ENCODE measurements at regions not wholly inside any gene's neighbourhood (a gene's known extent, or its start where the extent isn't known, plus 50 kb on each side); places are given as distances from the start of the nearest gene placed in this dataset.

DNA sequence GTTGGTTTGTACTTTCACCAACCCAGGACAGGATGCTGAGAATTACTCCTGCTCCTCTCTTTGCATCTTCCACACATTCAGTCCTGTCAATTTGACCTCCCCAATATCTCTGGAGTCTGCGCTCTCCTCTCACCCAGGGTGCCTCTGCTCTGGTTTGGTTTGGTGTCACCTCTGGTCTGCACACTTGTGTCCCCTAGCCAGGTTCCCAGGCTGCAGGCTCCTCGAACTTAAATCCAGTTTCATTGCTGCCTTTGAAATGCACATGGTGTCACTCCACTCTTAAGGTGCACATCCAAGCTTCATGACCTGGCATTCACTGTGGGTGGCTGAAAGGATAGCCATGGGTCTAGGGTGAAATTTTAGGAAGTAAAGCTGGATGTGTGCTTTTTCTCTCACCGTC lies 271.6 kb downstream of the RPS24 start:
- DNase-seq (ENCODE audit: low read depth), result no peak
- no peak overlapping the region for H3K4me3 ChIP-seq (ENCODE audit: low read depth, low read length)
- no peak for TF ChIP-seq CTCF (IDR thresholded peaks at IDR 0.05; ENCODE audit: insufficient read depth, low read depth, low read length, missing control alignments)

DNA sequence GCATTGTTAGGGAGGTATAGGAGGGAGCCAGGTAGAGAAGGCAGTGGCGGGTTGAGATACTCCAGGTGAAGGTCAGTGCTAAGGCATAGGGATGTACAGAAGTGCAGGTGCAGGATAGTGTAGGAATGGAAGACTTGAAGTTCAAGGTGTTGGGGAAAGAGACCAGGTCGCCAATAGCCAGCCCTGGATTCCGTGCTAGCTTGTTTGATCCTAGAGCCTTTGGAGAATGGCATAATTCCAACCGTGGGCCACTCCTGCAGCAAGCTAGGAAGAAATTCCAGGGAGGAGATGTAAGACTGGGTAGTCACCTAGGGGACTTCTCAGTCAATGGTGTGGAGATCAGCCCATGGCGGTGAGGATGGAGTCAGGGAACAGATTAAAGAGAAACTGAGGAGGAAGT lies 272.7 kb downstream of the RPS24 start:
- H3K4me3 ChIP-seq (ENCODE audit: low read depth, low read length), result no peak overlapping the region
- DNase-seq (ENCODE audit: low read depth), result no peak
- no peak for TF ChIP-seq CTCF (IDR thresholded peaks at IDR 0.05; ENCODE audit: insufficient read depth, low read depth, low read length, missing control alignments)

DNA sequence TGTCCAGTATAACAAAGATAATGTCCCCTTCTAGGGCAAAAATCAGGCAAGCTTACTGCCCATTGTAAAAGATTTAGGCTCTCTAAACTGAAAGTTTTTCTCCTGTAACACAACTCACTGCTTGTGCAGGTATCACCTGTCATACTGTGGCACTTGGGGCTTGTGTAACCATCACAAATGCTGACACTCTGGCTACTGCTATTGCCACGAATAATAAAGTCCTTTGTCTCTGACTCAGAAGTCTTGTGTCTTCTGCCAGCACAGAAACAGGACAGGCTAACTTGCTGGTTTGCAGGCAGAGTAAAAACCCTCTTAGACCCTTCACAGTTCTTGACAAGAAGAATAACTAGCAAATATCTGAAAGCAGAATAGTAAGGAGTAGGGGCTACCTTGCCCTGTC lies 273.9 kb downstream of the RPS24 start:
- no peak overlapping the region for H3K4me3 ChIP-seq (ENCODE audit: low read depth, low read length)
- no peak for DNase-seq (ENCODE audit: low read depth)
- TF ChIP-seq CTCF (IDR thresholded peaks at IDR 0.05; ENCODE audit: insufficient read depth, low read depth, low read length, missing control alignments), result no peak

GRCh38 chr10:78309536-78310237 lies 276.0 kb downstream of the RPS24 start:
- H3K4me3 ChIP-seq (ENCODE audit: low read depth, low read length), result no peak overlapping the region
- no peak for TF ChIP-seq CTCF (IDR thresholded peaks at IDR 0.05; ENCODE audit: insufficient read depth, low read depth, low read length, missing control alignments)
- no peak for DNase-seq (ENCODE audit: low read depth)

GRCh38 chr10:78310481-78311080 lies 276.9 kb downstream of the RPS24 start:
- TF ChIP-seq CTCF (IDR thresholded peaks at IDR 0.05; ENCODE audit: insufficient read depth, low read depth, low read length, missing control alignments), result no peak
- no peak for DNase-seq (ENCODE audit: low read depth)

DNA sequence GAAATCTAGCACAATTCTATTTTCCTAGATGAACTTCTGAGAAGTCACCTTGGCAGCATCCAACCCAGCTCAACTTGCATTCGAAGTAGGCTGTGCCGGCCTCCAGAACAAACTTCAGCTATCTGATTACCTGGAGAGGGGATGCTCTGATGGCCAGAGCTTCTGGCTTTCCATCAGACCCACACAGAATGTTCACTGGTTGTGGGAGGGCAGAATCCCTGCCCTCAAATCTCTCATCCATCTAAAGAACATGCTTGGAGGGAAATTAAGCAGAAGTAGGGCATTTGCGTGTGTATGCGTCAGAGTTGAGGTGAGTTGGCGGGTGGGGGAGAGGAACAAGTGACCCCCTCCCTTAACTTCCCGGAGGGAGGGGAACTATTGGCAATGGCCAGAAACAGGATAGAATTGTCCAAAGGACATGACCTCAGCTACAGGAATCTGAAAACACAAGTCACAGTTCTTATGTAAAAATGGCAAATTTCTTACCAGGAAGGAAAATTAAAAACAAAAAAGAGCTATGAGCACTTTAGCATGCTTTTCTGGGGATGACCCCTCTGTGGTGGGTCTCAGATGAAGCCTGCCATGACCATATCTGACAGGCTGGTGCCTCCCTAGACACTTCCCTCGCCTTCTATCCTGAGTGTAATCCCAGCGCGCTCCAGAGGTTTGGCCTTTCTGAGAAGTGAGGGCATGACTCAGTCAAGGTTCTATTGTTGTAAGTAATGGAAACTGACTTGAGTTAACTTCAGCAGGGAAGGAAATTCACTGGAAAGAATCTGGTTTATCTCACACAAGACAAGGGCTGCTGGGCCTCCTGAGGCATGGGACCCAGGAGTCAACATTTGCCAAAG lies 278.8 kb downstream of the RPS24 start:
- TF ChIP-seq CTCF (IDR thresholded peaks at IDR 0.05; ENCODE audit: insufficient read depth, low read depth, low read length, missing control alignments), result no peak
- DNase-seq (ENCODE audit: low read depth), result no peak
- no peak overlapping the region for H3K4me3 ChIP-seq (ENCODE audit: low read depth, low read length)

More at GRCh38 chr10:78310481-78311080, 276.9 kb downstream of the RPS24 start:
- no peak overlapping the region for H3K4me3 ChIP-seq (ENCODE audit: low read depth, low read length)

All from GM12865 (cell line).